GM06990 (cell line): ENCODE measurements at regions not wholly inside any gene's neighbourhood (a gene's known extent, or its start where the extent isn't known, plus 50 kb on each side); places are given as distances from the start of the nearest gene placed in this dataset.

Experiments used
- DNase-seq: peaks from one replicate; pipeline ENCODE4 v3.0.0-alpha.2; 2011; ENCODE audit not compliant: insufficient read length; ENCODE audit errors: extremely low read depth
- H3K27me3 ChIP-seq: replicated peaks from 2 replicates; pipeline ENCODE4 v1.6.0; 2011; ENCODE audit warnings: low read length; ENCODE audit not compliant: control insufficient read depth, insufficient read depth
- H3K36me3 ChIP-seq: 2 replicates; pipeline ENCODE4 v1.5.1; 2011; ENCODE audit warnings: low read length; ENCODE audit not compliant: control insufficient read depth, insufficient read depth
- H3K4me3 ChIP-seq: replicated peaks from 2 replicates; pipeline ENCODE4 v1.5.1; 2011; ENCODE audit warnings: low read depth, mild to moderate bottlenecking, control low read depth, low read length
- CTCF ChIP-seq: IDR thresholded peaks from 2 replicates; pipeline ENCODE4 v1.5.1; 2011; ENCODE audit warnings: low read length, control low read depth, mild to moderate bottlenecking, inconsistent platforms; ENCODE audit not compliant: insufficient read depth, poor library complexity, severe bottlenecking

GRCh38 chr3:17945018-17945798, 202.8 kb upstream of the TBC1D5 start:
- Histone ChIP-seq H3K36me3 (no peaks in the 10 kb centered on the region), H3K4me3 (no peak overlapping the region), H3K27me3 (no peaks in the 10 kb centered on the region)
- DNase-seq: no peak
- no peak for TF ChIP-seq CTCF

GRCh38 chr3:17942856-17943255, 200.4 kb upstream of the TBC1D5 start:
- H3K27me3 ChIP-seq: no peaks in the 10 kb centered on the region
- H3K36me3 ChIP-seq: no peaks in the 10 kb centered on the region
- TF ChIP-seq CTCF: no peak
- DNase-seq: no peak
- no peak overlapping the region for H3K4me3 ChIP-seq

- Histone ChIP-seq H3K4me3 (no peak overlapping the region), H3K36me3 (no peaks in the 10 kb centered on the region), H3K27me3 (no peaks in the 10 kb centered on the region)
- DNase-seq: no peak
- TF ChIP-seq CTCF: no peak
These were observed 199.3 kb upstream of the TBC1D5 start for GRCh38 chr3:17941766-17942165.

GRCh38 chr3:17941152-17941551, 198.7 kb upstream of the TBC1D5 start:
- H3K36me3 ChIP-seq: no peaks in the 10 kb centered on the region

GRCh38 chr3:17939157-17939556, 196.7 kb upstream of the TBC1D5 start:
- Histone ChIP-seq H3K36me3 (no peaks in the 10 kb centered on the region), H3K27me3 (no peaks in the 10 kb centered on the region), H3K4me3 (no peak overlapping the region)
- DNase-seq: no peak
- no peak for TF ChIP-seq CTCF

More at GRCh38 chr3:17941152-17941551, 198.7 kb upstream of the TBC1D5 start:
- no peak for TF ChIP-seq CTCF
- DNase-seq: no peak
- Histone ChIP-seq H3K27me3 (no peaks in the 10 kb centered on the region), H3K4me3 (no peak overlapping the region)
